IMR-90 (cell line): ENCODE measurements at regions not wholly inside any gene's neighbourhood (a gene's known extent, or its start where the extent isn't known, plus 50 kb on each side); places are given as distances from the start of the nearest gene placed in this dataset.

Source experiments
- CEBPB ChIP-seq: IDR thresholded peaks from 2 replicates; pipeline ENCODE4 v1.6.1; 2012; ENCODE audit warnings: low read depth, low read length, improper control_type of control experiment
- MAFK ChIP-seq: IDR thresholded peaks from 2 replicates; pipeline ENCODE4 v1.6.1; 2012; ENCODE audit warnings: low read depth, low read length, improper control_type of control experiment
- POLR2A ChIP-seq: IDR thresholded peaks from 2 replicates; pipeline ENCODE4 v1.6.1; 2012; ENCODE audit warnings: mild to moderate bottlenecking, low read depth, low read length
- SMC3 ChIP-seq: fragments of 150-350 bp; IDR thresholded peaks from 2 replicates; pipeline ENCODE4 v1.6.1; 2016; ENCODE audit warnings: low read depth, mild to moderate bottlenecking, antibody characterized with exemption, low read length, moderate library complexity
- TF ChIP-seq, protein P1 (sequence below): conservative IDR thresholded peaks from 2 replicates; pipeline ENCODE4 v1.5.1; 2012; ENCODE audit warnings: mild to moderate bottlenecking, low read depth, low read length, improper control_type of control experiment

DNA sequence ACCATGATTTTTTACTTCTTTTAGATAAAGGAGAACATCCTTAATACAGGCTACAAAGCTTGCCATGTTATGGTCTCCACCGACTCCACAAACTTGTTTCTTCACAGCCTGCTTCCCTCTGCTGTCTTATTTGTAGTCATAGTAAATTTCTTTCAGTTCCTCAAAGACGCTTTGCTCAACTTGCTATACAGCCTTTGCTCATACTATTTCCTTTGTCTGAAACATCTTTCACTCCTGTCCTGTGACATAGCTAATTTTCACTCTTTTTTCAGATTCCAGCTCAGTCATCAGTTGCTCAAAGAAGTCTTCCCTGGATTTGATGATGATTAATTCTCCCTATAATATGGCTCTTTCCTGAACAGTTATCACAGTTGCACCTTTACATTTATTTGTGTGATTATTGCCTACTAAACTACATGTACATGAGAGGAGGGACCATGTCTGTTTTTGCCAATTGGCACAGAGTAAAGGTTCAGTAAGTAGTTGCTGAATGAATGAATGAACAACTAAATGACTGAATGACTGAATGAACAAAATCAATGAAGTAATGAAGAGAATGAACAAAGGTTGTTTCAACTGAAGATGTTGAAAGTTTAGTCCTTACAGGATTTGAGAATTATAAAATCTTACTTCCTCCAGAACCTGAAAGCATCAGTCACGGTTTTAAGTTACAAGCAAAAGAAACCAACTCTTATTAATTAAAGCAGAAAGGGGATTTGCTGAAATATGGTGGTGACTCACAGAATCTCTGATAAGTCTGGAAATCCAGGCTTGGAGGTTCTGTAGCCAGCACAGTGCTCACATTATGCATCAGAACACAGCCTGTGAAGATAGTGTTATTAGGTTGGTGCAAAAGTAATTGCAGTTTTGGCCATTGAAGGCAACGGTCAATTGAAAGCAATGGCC, 186.4 kb upstream of the FAM98A start:
- no peak for TF ChIP-seq CEBPB
- TF ChIP-seq, protein P1, sequence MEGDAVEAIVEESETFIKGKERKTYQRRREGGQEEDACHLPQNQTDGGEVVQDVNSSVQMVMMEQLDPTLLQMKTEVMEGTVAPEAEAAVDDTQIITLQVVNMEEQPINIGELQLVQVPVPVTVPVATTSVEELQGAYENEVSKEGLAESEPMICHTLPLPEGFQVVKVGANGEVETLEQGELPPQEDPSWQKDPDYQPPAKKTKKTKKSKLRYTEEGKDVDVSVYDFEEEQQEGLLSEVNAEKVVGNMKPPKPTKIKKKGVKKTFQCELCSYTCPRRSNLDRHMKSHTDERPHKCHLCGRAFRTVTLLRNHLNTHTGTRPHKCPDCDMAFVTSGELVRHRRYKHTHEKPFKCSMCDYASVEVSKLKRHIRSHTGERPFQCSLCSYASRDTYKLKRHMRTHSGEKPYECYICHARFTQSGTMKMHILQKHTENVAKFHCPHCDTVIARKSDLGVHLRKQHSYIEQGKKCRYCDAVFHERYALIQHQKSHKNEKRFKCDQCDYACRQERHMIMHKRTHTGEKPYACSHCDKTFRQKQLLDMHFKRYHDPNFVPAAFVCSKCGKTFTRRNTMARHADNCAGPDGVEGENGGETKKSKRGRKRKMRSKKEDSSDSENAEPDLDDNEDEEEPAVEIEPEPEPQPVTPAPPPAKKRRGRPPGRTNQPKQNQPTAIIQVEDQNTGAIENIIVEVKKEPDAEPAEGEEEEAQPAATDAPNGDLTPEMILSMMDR, result no peak
- TF ChIP-seq POLR2A, result no peak
- no peak for TF ChIP-seq SMC3
- TF ChIP-seq MAFK, result no peak
